IMR-90 (cell line): ENCODE measurements at regions not wholly inside any gene's neighbourhood (a gene's known extent, or its start where the extent isn't known, plus 50 kb on each side); places are given as distances from the start of the nearest gene placed in this dataset.
A peak's percentile ranks its signal among the peaks of the same experiment; 100 is the strongest.

Experiments
- ATAC-seq: fragments of 200-7000 bp; cut with Tn5 transposase; 2 replicates; pipeline ENCODE4 v1.9.1; 2020; ENCODE audit warnings: low read depth, mild to moderate bottlenecking, moderate library complexity
- BruUV-seq: library from RNA; stranded (reverse); fragments of 400-500 nt; replicated peaks from 2 replicates; lab custom pipeline; 2021; lab: Mats Ljungman, UMichigan
- CTCF ChIA-PET: fragments of 300-600 bp; formaldehyde crosslinking; extraction: SDS; loops from one replicate; lab custom pipeline; 2021; ENCODE audit warnings: antibody characterized with exemption; lab: Yijun Ruan, JAX
- POLR2A ChIA-PET: fragments of 300-600 bp; sonication (Branson Sonifier 250); formaldehyde crosslinking; loops from one replicate; lab custom pipeline; 2022; ENCODE audit warnings: antibody characterized with exemption; ENCODE audit not compliant: unreplicated experiment; lab: Charles Lee
- DNase-seq: peaks from one replicate; pipeline ENCODE4 v3.0.0; 2013
- H2AFZ ChIP-seq: replicated peaks from 2 replicates; pipeline ENCODE3; 2013; ENCODE audit warnings: low read length, mild to moderate bottlenecking; ENCODE audit not compliant: poor library complexity
- H2AK5ac ChIP-seq: 2 replicates; pipeline ENCODE4 v1.6.1; 2013; ENCODE audit warnings: low read depth, low read length, inconsistent platforms
- H2AK9ac ChIP-seq: replicated peaks from 2 replicates; pipeline ENCODE3; 2013; ENCODE audit warnings: mild to moderate bottlenecking, low read depth, low read length, moderate library complexity; ENCODE audit not compliant: poor library complexity
- H2BK120ac ChIP-seq: 2 replicates; pipeline ENCODE4 v1.6.1; 2013; ENCODE audit warnings: low read depth, low read length, inconsistent platforms
- H2BK15ac ChIP-seq: 3 replicates; pipeline ENCODE4 v1.6.1; 2013; ENCODE audit warnings: low read depth, low read length, inconsistent platforms
- H2BK20ac ChIP-seq: 2 replicates; pipeline ENCODE4 v1.6.1; 2013; ENCODE audit warnings: low read depth, mild to moderate bottlenecking, inconsistent platforms, low read length, moderate library complexity
- H2BK5ac ChIP-seq: 2 replicates; pipeline ENCODE4 v1.6.1; 2013; ENCODE audit warnings: mild to moderate bottlenecking, low read depth, low read length, inconsistent platforms; ENCODE audit not compliant: poor library complexity, severe bottlenecking
- H3K14ac ChIP-seq: replicated peaks from 2 replicates; pipeline ENCODE4 v1.6.1; 2013; ENCODE audit warnings: low read depth, low read length, inconsistent platforms
- H3K18ac ChIP-seq: 2 replicates; pipeline ENCODE4 v1.6.1; 2013; ENCODE audit warnings: low read depth, low read length, control low read depth
- H3K23ac ChIP-seq: 2 replicates; pipeline ENCODE4 v1.6.1; 2013; ENCODE audit warnings: low read depth, low read length, inconsistent platforms
- H3K27ac ChIP-seq: 2 replicates; pipeline ENCODE4 v1.5.1; 2013; ENCODE audit warnings: mild to moderate bottlenecking, control low read depth, low read length; ENCODE audit not compliant: insufficient read depth
- H3K27me3 ChIP-seq: 2 replicates; pipeline ENCODE4 v1.6.1; 2013; ENCODE audit warnings: low read length; ENCODE audit not compliant: control insufficient read depth, insufficient read depth
- H3K36me3 ChIP-seq: 2 replicates; pipeline ENCODE4 v1.6.1; 2013; ENCODE audit warnings: low read length, mixed read lengths; ENCODE audit not compliant: control insufficient read depth, insufficient read depth
- H3K4ac ChIP-seq: 2 replicates; pipeline ENCODE4 v1.6.1; 2013; ENCODE audit warnings: low read depth, low read length, inconsistent platforms
- H3K4me1 ChIP-seq: 2 replicates; pipeline ENCODE4 v1.6.1; 2013; ENCODE audit warnings: low read length, mixed read lengths; ENCODE audit not compliant: control insufficient read depth, insufficient read depth
- H3K4me2 ChIP-seq: 2 replicates; pipeline ENCODE4 v1.6.1; 2013; ENCODE audit warnings: low read depth, mild to moderate bottlenecking, control low read depth, low read length, moderate library complexity
- H3K4me3 ChIP-seq: 2 replicates; pipeline ENCODE4 v1.5.1; 2013; ENCODE audit warnings: low read depth, mild to moderate bottlenecking, control low read depth, low read length, moderate library complexity; ENCODE audit not compliant: insufficient read depth
- H3K56ac ChIP-seq: 2 replicates; pipeline ENCODE4 v1.6.1; 2013; ENCODE audit warnings: low read length, inconsistent platforms; ENCODE audit not compliant: insufficient read depth; ENCODE audit errors: extremely low read depth
- H3K79me1 ChIP-seq, 2 experiments: 2 replicates each; pipeline ENCODE4 v1.6.1; 2013; ENCODE audit warnings: low read length in 2 of 2, inconsistent platforms in 1 of 2, low read depth in 1 of 2
- H3K9ac ChIP-seq: 2 replicates; pipeline ENCODE4 v1.6.1; 2013; ENCODE audit warnings: low read depth, low read length, control low read depth
- H3K9me1 ChIP-seq: 2 replicates; pipeline ENCODE4 v1.6.1; 2013; ENCODE audit warnings: low read length, inconsistent platforms; ENCODE audit not compliant: insufficient read depth
- H3K9me3 ChIP-seq: 2 replicates; pipeline ENCODE4 v1.6.1; 2013; ENCODE audit warnings: low read length; ENCODE audit not compliant: control insufficient read depth, insufficient read depth
- H4K20me1 ChIP-seq: 2 replicates; pipeline ENCODE4 v1.6.1; 2013; ENCODE audit warnings: low read length, inconsistent platforms; ENCODE audit not compliant: insufficient read depth
- H4K5ac ChIP-seq: 2 replicates; pipeline ENCODE4 v1.6.1; 2013; ENCODE audit warnings: mild to moderate bottlenecking, low read depth, low read length, control low read depth
- H4K8ac ChIP-seq, 2 experiments: 2 replicates each; pipeline ENCODE4 v1.6.1; 2013; ENCODE audit warnings: low read depth in 2 of 2, low read length in 2 of 2, control low read depth in 1 of 2, inconsistent platforms in 1 of 2
- H4K91ac ChIP-seq: 2 replicates; pipeline ENCODE4 v1.6.1; 2013; ENCODE audit warnings: low read depth, low read length, inconsistent platforms; ENCODE audit not compliant: insufficient read depth
- BHLHE40 ChIP-seq: fragments of 150-350 bp; IDR thresholded peaks from 2 replicates; pipeline ENCODE4 v1.6.1; 2016; ENCODE audit warnings: mild to moderate bottlenecking, low read depth, low read length
- CHD1 ChIP-seq: IDR thresholded peaks from 2 replicates; pipeline ENCODE4 v1.6.1; 2012; ENCODE audit warnings: low read depth, low read length, improper control_type of control experiment
- FOS ChIP-seq: fragments of 150-350 bp; IDR thresholded peaks from 2 replicates; pipeline ENCODE4 v1.6.1; 2016; ENCODE audit warnings: low read depth, low read length
- MAZ ChIP-seq: IDR thresholded peaks from 2 replicates; pipeline ENCODE4 v1.6.1; 2012; ENCODE audit warnings: low read depth, mild to moderate bottlenecking, low read length, improper control_type of control experiment, moderate library complexity, borderline replicate concordance
- MXI1 ChIP-seq: IDR thresholded peaks from 2 replicates; pipeline ENCODE4 v1.6.1; 2012; ENCODE audit warnings: low read depth, mild to moderate bottlenecking, low read length, moderate library complexity, borderline replicate concordance
- NFE2L2 ChIP-seq: fragments of 150-350 bp; IDR thresholded peaks from 2 replicates; pipeline ENCODE4 v1.6.1; 2016; ENCODE audit warnings: low read depth, mild to moderate bottlenecking, low read length
- RAD21 ChIP-seq: IDR thresholded peaks from 2 replicates; pipeline ENCODE4 v1.6.1; 2012; ENCODE audit warnings: low read length, improper control_type of control experiment
- RCOR1 ChIP-seq: IDR thresholded peaks from 2 replicates; pipeline ENCODE4 v1.6.1; 2012; ENCODE audit warnings: mild to moderate bottlenecking, low read length, improper control_type of control experiment; ENCODE audit not compliant: insufficient replicate concordance
- SMC3 ChIP-seq: fragments of 150-350 bp; IDR thresholded peaks from 2 replicates; pipeline ENCODE4 v1.6.1; 2016; ENCODE audit warnings: low read depth, mild to moderate bottlenecking, antibody characterized with exemption, low read length, moderate library complexity
- WGBS, 2 experiments: methylation state at CpG; one replicate each; pipeline versions ENCODE4 v1.1.5 to v1.1.7; 2013; ENCODE audit warnings: missing lambda C conversion rate in 2 of 2; ENCODE audit not compliant: insufficient read length in 1 of 2; ENCODE audit errors: extremely low coverage in 2 of 2; 5-methylcytosine and 5-hydroxymethylcytosine counted together
- dilution Hi-C: fragments of 300-500 bp; cut with HindIII; formaldehyde crosslinking; loops from one replicate; pipeline ENCODE4 v1.14.3; 2018; ENCODE audit warnings: low sequenced_read_pairs; ENCODE audit not compliant: unreplicated experiment
- in situ Hi-C: fragments of 300-500 bp; cut with MboI; formaldehyde crosslinking; loops from 3 replicates; pipeline ENCODE4 v1.14.3; 2019; ENCODE audit warnings: low sequenced_read_pairs, inconsistent platforms, mixed read lengths
- intact Hi-C: fragments of 100-400 bp; cut with micrococcal nuclease; formaldehyde crosslinking; loops from 2 replicates; pipeline ENCODE4 v1.10.0; 2022
- TF ChIP-seq, protein P1 (sequence below): fragments of 150-350 bp; IDR thresholded peaks from 2 replicates; pipeline ENCODE4 v1.6.1; 2016; ENCODE audit warnings: low read depth, mild to moderate bottlenecking, low read length, moderate library complexity, borderline replicate concordance
- TF ChIP-seq, protein P2 (sequence below): conservative IDR thresholded peaks from 2 replicates; pipeline ENCODE4 v1.5.1; 2012; ENCODE audit warnings: mild to moderate bottlenecking, low read depth, low read length, improper control_type of control experiment

GRCh38 chr5:91302958-91303357 lies 80.2 kb downstream of the ARRDC3 start:
- ChIA-PET CTCF (no interaction called here), POLR2A (no interaction called here)
- Histone ChIP-seq H2AFZ (no peak overlapping the region), H3K27ac (no peak overlapping the region), H4K20me1 (no peaks in the 10 kb centered on the region), H3K4me1 (no peaks in the 10 kb centered on the region; the same call in 1 of the 2 replicates), H3K36me3 (no peaks in the 10 kb centered on the region), H3K4me2 (no peak overlapping the region), H3K14ac (0 out of 2 replicates have a peak overlapping the region, but pooled peaks have one; percentile 7), H3K4ac (no peak overlapping the region), H2AK5ac (no peak overlapping the region), H3K79me1 (no peaks in the 10 kb centered on the region), H4K91ac (no peak overlapping the region), H2BK120ac (no peak overlapping the region), H2AK9ac (no peak overlapping the region), H4K8ac (no peak overlapping the region), H3K9me3 (no peaks in the 10 kb centered on the region), H3K9ac (no peak overlapping the region), H3K56ac (no peak overlapping the region), H3K27me3 (no peaks in the 10 kb centered on the region), H3K23ac (no peak overlapping the region), H3K18ac (peak overlapping the region; percentile 20; the same call in 1 of the 2 replicates), H4K5ac (peak overlapping the region; percentile 30; the same call in 1 of the 2 replicates), H3K9me1 (peaks cover 5% of the 10 kb centered on the region; the same call in 1 of the 2 replicates), H2BK15ac (no peak overlapping the region), H3K4me3 (no peak overlapping the region), H2BK20ac (no peak overlapping the region; the same call in 1 of the 2 replicates), H2BK5ac (no peak overlapping the region)
- dilution Hi-C loops = no loop called here
- ATAC-seq (no peak), DNase-seq (no peak)
- in situ Hi-C loops = no loop called here
- no CpG with 5 or more reads among the region's 1 CpG for WGBS, 2 experiments
- TF ChIP-seq BHLHE40 (no peak), NFE2L2 (no peak), SMC3 (no peak), FOS (no peak), RCOR1 (no peak), CHD1 (no peak), MAZ (no peak), MXI1 (no peak), RAD21 (no peak)
- TF ChIP-seq, protein P1, sequence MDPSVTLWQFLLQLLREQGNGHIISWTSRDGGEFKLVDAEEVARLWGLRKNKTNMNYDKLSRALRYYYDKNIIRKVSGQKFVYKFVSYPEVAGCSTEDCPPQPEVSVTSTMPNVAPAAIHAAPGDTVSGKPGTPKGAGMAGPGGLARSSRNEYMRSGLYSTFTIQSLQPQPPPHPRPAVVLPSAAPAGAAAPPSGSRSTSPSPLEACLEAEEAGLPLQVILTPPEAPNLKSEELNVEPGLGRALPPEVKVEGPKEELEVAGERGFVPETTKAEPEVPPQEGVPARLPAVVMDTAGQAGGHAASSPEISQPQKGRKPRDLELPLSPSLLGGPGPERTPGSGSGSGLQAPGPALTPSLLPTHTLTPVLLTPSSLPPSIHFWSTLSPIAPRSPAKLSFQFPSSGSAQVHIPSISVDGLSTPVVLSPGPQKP = no peak
- TF ChIP-seq, protein P2, sequence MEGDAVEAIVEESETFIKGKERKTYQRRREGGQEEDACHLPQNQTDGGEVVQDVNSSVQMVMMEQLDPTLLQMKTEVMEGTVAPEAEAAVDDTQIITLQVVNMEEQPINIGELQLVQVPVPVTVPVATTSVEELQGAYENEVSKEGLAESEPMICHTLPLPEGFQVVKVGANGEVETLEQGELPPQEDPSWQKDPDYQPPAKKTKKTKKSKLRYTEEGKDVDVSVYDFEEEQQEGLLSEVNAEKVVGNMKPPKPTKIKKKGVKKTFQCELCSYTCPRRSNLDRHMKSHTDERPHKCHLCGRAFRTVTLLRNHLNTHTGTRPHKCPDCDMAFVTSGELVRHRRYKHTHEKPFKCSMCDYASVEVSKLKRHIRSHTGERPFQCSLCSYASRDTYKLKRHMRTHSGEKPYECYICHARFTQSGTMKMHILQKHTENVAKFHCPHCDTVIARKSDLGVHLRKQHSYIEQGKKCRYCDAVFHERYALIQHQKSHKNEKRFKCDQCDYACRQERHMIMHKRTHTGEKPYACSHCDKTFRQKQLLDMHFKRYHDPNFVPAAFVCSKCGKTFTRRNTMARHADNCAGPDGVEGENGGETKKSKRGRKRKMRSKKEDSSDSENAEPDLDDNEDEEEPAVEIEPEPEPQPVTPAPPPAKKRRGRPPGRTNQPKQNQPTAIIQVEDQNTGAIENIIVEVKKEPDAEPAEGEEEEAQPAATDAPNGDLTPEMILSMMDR = no peak
- no TSS peak for BruUV-seq
- intact Hi-C loops = no loop called here
